Activated effector memory CD4-positive, alpha-beta T cell treated with anti-CD3 and anti-CD28 coated beads, Interleukin-2, amount 50 U/mL, for 16 hours (primary cell): ENCODE measurements at regions not wholly inside any gene's neighbourhood (a gene's known extent, or its start where the extent isn't known, plus 50 kb on each side); places are given as distances from the start of the nearest gene placed in this dataset.
"Not testable (repeated sequence)": the region's sequence is repeated elsewhere in the genome, so short reads cannot be mapped to it uniquely, and the experiment has no call there.

Experiments used
- DNase-seq: peaks from one replicate; pipeline ENCODE4 v3.0.0-alpha.2; 2020

- not testable (repeated sequence) for DNase-seq
Observed at GRCh38 chr5:89164703-89165102, 281.7 kb upstream of the MEF2C start.

- no peak for DNase-seq
Observed at GRCh38 chr5:89156226-89156625, 273.2 kb upstream of the MEF2C start.

- DNase-seq = no peak
Observed at GRCh38 chr5:89147031-89147430, 264.0 kb upstream of the MEF2C start.

GRCh38 chr5:89137148-89137547 lies 254.2 kb upstream of the MEF2C start:
- no peak for DNase-seq

- DNase-seq = no peak
Observed at GRCh38 chr5:89133975-89134374, 251.0 kb upstream of the MEF2C start.

- no peak for DNase-seq
Observed at GRCh38 chr5:89133129-89133528, 250.1 kb upstream of the MEF2C start.

GRCh38 chr5:89130851-89131250 lies 247.9 kb upstream of the MEF2C start:
- DNase-seq = no peak

GRCh38 chr5:89129941-89130340 lies 247.0 kb upstream of the MEF2C start:
- no peak for DNase-seq

- DNase-seq = no peak
Observed at GRCh38 chr5:89128906-89129625, 246.1 kb upstream of the MEF2C start.

- DNase-seq = no peak
Observed at GRCh38 chr5:89128092-89128491, 245.1 kb upstream of the MEF2C start.

GRCh38 chr5:89127191-89127590 lies 244.2 kb upstream of the MEF2C start:
- no peak for DNase-seq

GRCh38 chr5:89125372-89125771 lies 242.4 kb upstream of the MEF2C start:
- DNase-seq = no peak

- no peak for DNase-seq
Observed at GRCh38 chr5:89123581-89123980, 240.6 kb upstream of the MEF2C start.

GRCh38 chr5:89120719-89121118 lies 237.7 kb upstream of the MEF2C start:
- DNase-seq = no peak

- DNase-seq = no peak
Observed at GRCh38 chr5:89117124-89117644, 234.2 kb upstream of the MEF2C start.

GRCh38 chr5:89110916-89111646 lies 228.1 kb upstream of the MEF2C start:
- DNase-seq = no peak

- DNase-seq = no peak
Observed at GRCh38 chr5:89106480-89106879, 223.5 kb upstream of the MEF2C start.

GRCh38 chr5:89105836-89106235 lies 222.9 kb upstream of the MEF2C start:
- DNase-seq = no peak

GRCh38 chr5:89105171-89105695 lies 222.2 kb upstream of the MEF2C start:
- no peak for DNase-seq

GRCh38 chr5:89098199-89098756 lies 215.3 kb upstream of the MEF2C start:
- no peak for DNase-seq

- DNase-seq = no peak
Observed at GRCh38 chr5:89097103-89097502, 214.1 kb upstream of the MEF2C start.

- no peak for DNase-seq
Observed at GRCh38 chr5:89095341-89095740, 212.4 kb upstream of the MEF2C start.

- no peak for DNase-seq
Observed at GRCh38 chr5:89090037-89090436, 207.1 kb upstream of the MEF2C start.
